SK-N-SH (cell line): ENCODE measurements at regions not wholly inside any gene's neighbourhood (a gene's known extent, or its start where the extent isn't known, plus 50 kb on each side); places are given as distances from the start of the nearest gene placed in this dataset.

Source experiments
- CTCF ChIA-PET: fragments of 300-600, 350-600 bp; formaldehyde crosslinking; extraction: SDS; loops from one replicate; lab custom pipeline; 2021; lab: Yijun Ruan, JAX
- POLR2A ChIA-PET: fragments of 350-600 bp; sonication (Branson Sonifier 250); formaldehyde crosslinking; extraction: SDS; loops from one replicate; lab custom pipeline; 2020; ENCODE audit warnings: antibody characterized with exemption, inconsistent platforms; lab: Yijun Ruan, JAX
- DNase-seq: peaks from one replicate; pipeline ENCODE4 v3.0.0; 2012
- H2AFZ ChIP-seq: fragments of 200-600 bp; sonication (generic); 2 replicates; pipeline ENCODE4 v1.8.1; 2016; ENCODE audit warnings: antibody characterized with exemption, mild to moderate bottlenecking, low read depth
- H3F3A ChIP-seq: fragments of 200-600 bp; sonication (generic); replicated peaks from 2 replicates; pipeline ENCODE3; 2016; ENCODE audit warnings: antibody characterized with exemption, mild to moderate bottlenecking; ENCODE audit not compliant: insufficient read depth
- H3K27ac ChIP-seq, 2 experiments: fragments of 200-500 bp in 1 of 2; fragments of 200-600 bp in 1 of 2; sonication (Bioruptor generic) in 1 of 2; sonication (generic), shearing (Covaris generic) in 1 of 2; 2 replicates each; pipeline versions ENCODE4 v1.5.1 to v1.6.1; 2014 to 2016; ENCODE audit warnings: low read depth in 2 of 2, inconsistent platforms in 1 of 2, low read length in 1 of 2, mild to moderate bottlenecking in 1 of 2, mixed read lengths in 1 of 2
- H3K27me3 ChIP-seq: fragments of 200-600 bp; sonication (generic), shearing (Covaris generic); 2 replicates; pipeline ENCODE4 v1.6.1; 2016; ENCODE audit warnings: mixed run types; ENCODE audit not compliant: insufficient read depth
- H3K36me3 ChIP-seq, 2 experiments: fragments of 200-500 bp in 1 of 2; fragments of 200-600 bp in 1 of 2; sonication (Bioruptor generic) in 1 of 2; sonication (generic) in 1 of 2; replicated peaks in 1 of 2; 2 replicates each; pipeline versions ENCODE3 to v1.5.1; 2014 to 2016; ENCODE audit warnings: low read length in 1 of 2, mild to moderate bottlenecking in 1 of 2; ENCODE audit not compliant: insufficient read depth in 2 of 2, control insufficient read depth in 1 of 2
- H3K4me1 ChIP-seq, 2 experiments: fragments of 200-500 bp in 1 of 2; fragments of 200-600 bp in 1 of 2; sonication (Bioruptor generic) in 1 of 2; sonication (generic), shearing (Covaris generic) in 1 of 2; 2 replicates each; pipeline versions ENCODE4 v1.5.1 to v1.6.1; 2014 to 2016; ENCODE audit warnings: low read depth in 1 of 2, low read length in 1 of 2, mixed run types in 1 of 2; ENCODE audit not compliant: insufficient read depth in 2 of 2, control insufficient read depth in 1 of 2
- H3K4me2 ChIP-seq: fragments of 200-600 bp; sonication (generic), shearing (Covaris generic); 2 replicates; pipeline ENCODE4 v1.6.1; 2017; ENCODE audit warnings: mixed run types
- H3K4me3 ChIP-seq, 2 experiments: fragments of 200-500 bp in 1 of 2; fragments of 200-600 bp in 1 of 2; sonication (Bioruptor generic) in 1 of 2; sonication (generic), shearing (Covaris generic) in 1 of 2; 2 replicates each; pipeline versions ENCODE4 v1.5.1 to v1.8.1; 2014 to 2016; ENCODE audit warnings: low read depth in 2 of 2, inconsistent platforms in 1 of 2, low read length in 1 of 2, mild to moderate bottlenecking in 1 of 2, mixed read lengths in 1 of 2, moderate library complexity in 1 of 2
- H3K79me2 ChIP-seq: fragments of 200-600 bp; sonication (generic); 2 replicates; pipeline ENCODE4 v1.8.1; 2017; ENCODE audit warnings: mild to moderate bottlenecking; ENCODE audit not compliant: insufficient read depth
- H3K9ac ChIP-seq: fragments of 200-600 bp; sonication (generic); 2 replicates; pipeline ENCODE4 v1.6.1; 2017; ENCODE audit warnings: mixed run types
- H3K9me2 ChIP-seq: fragments of 200-600 bp; sonication (generic); 2 replicates; pipeline ENCODE4 v1.6.1; 2017; ENCODE audit warnings: mixed run types
- H3K9me3 ChIP-seq: fragments of 200-600 bp; sonication (generic); 2 replicates; pipeline ENCODE4 v1.6.1; 2017; ENCODE audit warnings: mixed run types, mild to moderate bottlenecking, moderate library complexity
- H4K20me1 ChIP-seq: fragments of 200-600 bp; sonication (generic); 2 replicates; pipeline ENCODE4 v1.6.1; 2017; ENCODE audit warnings: mild to moderate bottlenecking, mixed run types; ENCODE audit not compliant: insufficient read depth
- ELF1 ChIP-seq: IDR thresholded peaks from 2 replicates; pipeline ENCODE4 v1.4.0; 2012
- EZH2phosphoT487 ChIP-seq: fragments of 200-600 bp; sonication (generic); IDR thresholded peaks from 2 replicates; pipeline ENCODE4 v1.6.1; 2017; ENCODE audit warnings: low read depth, mixed run types, mild to moderate bottlenecking, antibody characterized with exemption, moderate library complexity, borderline replicate concordance
- FOSL2 ChIP-seq: IDR thresholded peaks from 2 replicates; pipeline ENCODE4 v1.4.0; 2012; ENCODE audit warnings: low read depth, mild to moderate bottlenecking, moderate library complexity, borderline replicate concordance
- FOXJ3 ChIP-seq: sonication (generic); formaldehyde crosslinking; IDR thresholded peaks from 2 replicates; pipeline ENCODE4 v1.5.1; 2020; ENCODE audit warnings: mild to moderate bottlenecking, missing genetic modification reagents
- GATA2 ChIP-seq: sonication (generic); formaldehyde crosslinking; IDR thresholded peaks from 2 replicates; pipeline ENCODE4 v1.5.0; 2020; ENCODE audit warnings: mild to moderate bottlenecking, missing genetic modification reagents
- JUND ChIP-seq: IDR thresholded peaks from 2 replicates; pipeline ENCODE4 v1.4.0; 2012
- MAX ChIP-seq: IDR thresholded peaks from 2 replicates; pipeline ENCODE4 v1.4.0; 2012; ENCODE audit warnings: low read depth
- MEF2A ChIP-seq: IDR thresholded peaks from 2 replicates; pipeline ENCODE4 v1.4.0; 2012; ENCODE audit warnings: low read depth, borderline replicate concordance
- MXI1 ChIP-seq: IDR thresholded peaks from 2 replicates; pipeline ENCODE4 v1.6.1; 2012; ENCODE audit warnings: mild to moderate bottlenecking, low read depth, low read length, improper control_type of control experiment
- NFIC ChIP-seq: IDR thresholded peaks from 2 replicates; pipeline ENCODE4 v1.4.0; 2012; ENCODE audit warnings: borderline replicate concordance
- PBX3 ChIP-seq: IDR thresholded peaks from 2 replicates; pipeline ENCODE4; 2012
- POLR2AphosphoS5 ChIP-seq: IDR thresholded peaks from 2 replicates; pipeline ENCODE4 v1.6.1; 2012; ENCODE audit warnings: low read depth, low read length
- RAD21 ChIP-seq: IDR thresholded peaks from 2 replicates; pipeline ENCODE4 v1.6.1; 2012; ENCODE audit warnings: mild to moderate bottlenecking, low read length
- RFX5 ChIP-seq: IDR thresholded peaks from 2 replicates; pipeline ENCODE4 v1.6.1; 2012; ENCODE audit warnings: mild to moderate bottlenecking, improper control_type of control experiment, low read length
- TCF12 ChIP-seq: IDR thresholded peaks from 2 replicates; pipeline ENCODE4 v1.4.0; 2012
- USF1 ChIP-seq: IDR thresholded peaks from 2 replicates; pipeline ENCODE4 v1.4.0; 2012; ENCODE audit warnings: low read depth, borderline replicate concordance
- WGBS: methylation state at CpG from one replicate; pipeline ENCODE4 v1.1.6; 2017; ENCODE audit warnings: low lambda C conversion rate; 5-methylcytosine and 5-hydroxymethylcytosine counted together
- TF ChIP-seq, protein P1 (sequence below): IDR thresholded peaks from 2 replicates; pipeline ENCODE4 v1.6.1; 2012; ENCODE audit warnings: mild to moderate bottlenecking, low read depth, low read length, moderate library complexity
- TF ChIP-seq, protein P2 (sequence below): fragments of 200-600 bp; sonication (generic); IDR thresholded peaks from 2 replicates; pipeline ENCODE4 v1.6.1; 2017; ENCODE audit warnings: antibody characterized with exemption, mild to moderate bottlenecking, moderate library complexity

GRCh38 chr5:165477546-165477945 lies 1972.1 kb downstream of the MAT2B start:
- H3K4me1 ChIP-seq: peaks cover 0 to 2% of the 10 kb centered on the region in 2 experiments; a peak in 1 of 4 replicates
- no peak overlapping the region for H3K4me2 ChIP-seq
- no peaks in the 10 kb centered on the region for H4K20me1 ChIP-seq
- no peak overlapping the region for H2AFZ ChIP-seq
- no peaks in the 10 kb centered on the region for H3K9me3 ChIP-seq
- H3K9ac ChIP-seq: no peak overlapping the region
- ChIA-PET CTCF (interaction anchor here (0.7 kb wide), 2 partner anchors 12 to 1065 kb away, joined by 3 read pairs; no protein-coding TSS in a partner anchor), POLR2A (no interaction called here)
- no peaks in the 10 kb centered on the region for H3F3A ChIP-seq
- H3K79me2 ChIP-seq: no peaks in the 10 kb centered on the region
- no peak overlapping the region for H3K4me3 ChIP-seq
- no peaks in the 10 kb centered on the region; the same call in 1 of the 2 replicates for H3K9me2 ChIP-seq
- H3K27ac ChIP-seq: no peak overlapping the region
- DNase-seq: no peak
- no peaks in the 10 kb centered on the region for H3K27me3 ChIP-seq
- 56% methylated on average over 3 of the region's 3 CpGs for WGBS
- H3K36me3 ChIP-seq: no peaks in the 10 kb centered on the region
- TF ChIP-seq FOSL2 (no peak), PBX3 (no peak), MEF2A (no peak), RAD21 (no peak), POLR2AphosphoS5 (no peak), ELF1 (no peak), MAX (no peak), GATA2 (CRISPR knock-in tag) (no peak), NFIC (no peak), USF1 (no peak), FOXJ3 (CRISPR knock-in tag) (no peak), MXI1 (no peak), RFX5 (no peak), TCF12 (no peak), JUND (no peak), EZH2phosphoT487 (no peak)
- TF ChIP-seq, protein P1, sequence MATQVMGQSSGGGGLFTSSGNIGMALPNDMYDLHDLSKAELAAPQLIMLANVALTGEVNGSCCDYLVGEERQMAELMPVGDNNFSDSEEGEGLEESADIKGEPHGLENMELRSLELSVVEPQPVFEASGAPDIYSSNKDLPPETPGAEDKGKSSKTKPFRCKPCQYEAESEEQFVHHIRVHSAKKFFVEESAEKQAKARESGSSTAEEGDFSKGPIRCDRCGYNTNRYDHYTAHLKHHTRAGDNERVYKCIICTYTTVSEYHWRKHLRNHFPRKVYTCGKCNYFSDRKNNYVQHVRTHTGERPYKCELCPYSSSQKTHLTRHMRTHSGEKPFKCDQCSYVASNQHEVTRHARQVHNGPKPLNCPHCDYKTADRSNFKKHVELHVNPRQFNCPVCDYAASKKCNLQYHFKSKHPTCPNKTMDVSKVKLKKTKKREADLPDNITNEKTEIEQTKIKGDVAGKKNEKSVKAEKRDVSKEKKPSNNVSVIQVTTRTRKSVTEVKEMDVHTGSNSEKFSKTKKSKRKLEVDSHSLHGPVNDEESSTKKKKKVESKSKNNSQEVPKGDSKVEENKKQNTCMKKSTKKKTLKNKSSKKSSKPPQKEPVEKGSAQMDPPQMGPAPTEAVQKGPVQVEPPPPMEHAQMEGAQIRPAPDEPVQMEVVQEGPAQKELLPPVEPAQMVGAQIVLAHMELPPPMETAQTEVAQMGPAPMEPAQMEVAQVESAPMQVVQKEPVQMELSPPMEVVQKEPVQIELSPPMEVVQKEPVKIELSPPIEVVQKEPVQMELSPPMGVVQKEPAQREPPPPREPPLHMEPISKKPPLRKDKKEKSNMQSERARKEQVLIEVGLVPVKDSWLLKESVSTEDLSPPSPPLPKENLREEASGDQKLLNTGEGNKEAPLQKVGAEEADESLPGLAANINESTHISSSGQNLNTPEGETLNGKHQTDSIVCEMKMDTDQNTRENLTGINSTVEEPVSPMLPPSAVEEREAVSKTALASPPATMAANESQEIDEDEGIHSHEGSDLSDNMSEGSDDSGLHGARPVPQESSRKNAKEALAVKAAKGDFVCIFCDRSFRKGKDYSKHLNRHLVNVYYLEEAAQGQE: no peak
- TF ChIP-seq, protein P2, sequence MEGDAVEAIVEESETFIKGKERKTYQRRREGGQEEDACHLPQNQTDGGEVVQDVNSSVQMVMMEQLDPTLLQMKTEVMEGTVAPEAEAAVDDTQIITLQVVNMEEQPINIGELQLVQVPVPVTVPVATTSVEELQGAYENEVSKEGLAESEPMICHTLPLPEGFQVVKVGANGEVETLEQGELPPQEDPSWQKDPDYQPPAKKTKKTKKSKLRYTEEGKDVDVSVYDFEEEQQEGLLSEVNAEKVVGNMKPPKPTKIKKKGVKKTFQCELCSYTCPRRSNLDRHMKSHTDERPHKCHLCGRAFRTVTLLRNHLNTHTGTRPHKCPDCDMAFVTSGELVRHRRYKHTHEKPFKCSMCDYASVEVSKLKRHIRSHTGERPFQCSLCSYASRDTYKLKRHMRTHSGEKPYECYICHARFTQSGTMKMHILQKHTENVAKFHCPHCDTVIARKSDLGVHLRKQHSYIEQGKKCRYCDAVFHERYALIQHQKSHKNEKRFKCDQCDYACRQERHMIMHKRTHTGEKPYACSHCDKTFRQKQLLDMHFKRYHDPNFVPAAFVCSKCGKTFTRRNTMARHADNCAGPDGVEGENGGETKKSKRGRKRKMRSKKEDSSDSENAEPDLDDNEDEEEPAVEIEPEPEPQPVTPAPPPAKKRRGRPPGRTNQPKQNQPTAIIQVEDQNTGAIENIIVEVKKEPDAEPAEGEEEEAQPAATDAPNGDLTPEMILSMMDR: no peak
- TF ChIP-seq, all 33 proteins: peak for 0
